GM23248 (cell line): ENCODE measurements at regions not wholly inside any gene's neighbourhood (a gene's known extent, or its start where the extent isn't known, plus 50 kb on each side); places are given as distances from the start of the nearest gene placed in this dataset.

Source experiments
- EZH2 ChIP-seq: fragments of 200-600 bp; sonication (generic); IDR thresholded peaks from 2 replicates; pipeline ENCODE4 v1.6.1; 2018; ENCODE audit warnings: antibody characterized with exemption, mild to moderate bottlenecking; ENCODE audit not compliant: insufficient read depth, poor library complexity, severe bottlenecking
- EZH2phosphoT487 ChIP-seq: fragments of 200-600 bp; sonication (generic); IDR thresholded peaks from 2 replicates; pipeline ENCODE4 v1.6.1; 2018; ENCODE audit warnings: antibody characterized with exemption, moderate library complexity, mild to moderate bottlenecking, low read depth; ENCODE audit not compliant: insufficient read depth

DNA sequence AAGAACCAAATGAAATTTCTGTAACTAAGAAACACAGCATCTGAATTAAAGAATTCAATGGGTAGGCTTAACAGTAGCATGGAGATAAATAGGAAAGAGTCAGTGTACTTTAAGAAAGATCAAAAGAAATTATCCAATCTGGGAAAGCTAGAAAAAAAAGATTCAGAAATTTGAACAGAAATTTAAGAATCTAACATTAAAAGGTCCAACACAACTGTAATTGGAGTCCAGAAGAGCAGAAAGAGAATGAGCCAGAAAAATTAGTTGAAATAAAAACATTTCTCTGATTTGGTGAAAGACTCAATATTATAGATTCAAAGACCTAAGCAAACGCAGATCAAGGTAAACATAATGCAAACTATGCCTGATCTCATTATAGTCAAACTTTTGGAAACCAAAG is 187.1 kb downstream of the C3orf38 start:
- no peak for TF ChIP-seq EZH2
- no peak for TF ChIP-seq EZH2phosphoT487
